ENCODE measurements at regions not wholly inside any gene's neighbourhood (a gene's known extent, or its start where the extent isn't known, plus 50 kb on each side); places are given as distances from the start of the nearest gene placed in this dataset.
A peak's percentile ranks its signal among the peaks of the same experiment; 100 is the strongest.

DNA sequence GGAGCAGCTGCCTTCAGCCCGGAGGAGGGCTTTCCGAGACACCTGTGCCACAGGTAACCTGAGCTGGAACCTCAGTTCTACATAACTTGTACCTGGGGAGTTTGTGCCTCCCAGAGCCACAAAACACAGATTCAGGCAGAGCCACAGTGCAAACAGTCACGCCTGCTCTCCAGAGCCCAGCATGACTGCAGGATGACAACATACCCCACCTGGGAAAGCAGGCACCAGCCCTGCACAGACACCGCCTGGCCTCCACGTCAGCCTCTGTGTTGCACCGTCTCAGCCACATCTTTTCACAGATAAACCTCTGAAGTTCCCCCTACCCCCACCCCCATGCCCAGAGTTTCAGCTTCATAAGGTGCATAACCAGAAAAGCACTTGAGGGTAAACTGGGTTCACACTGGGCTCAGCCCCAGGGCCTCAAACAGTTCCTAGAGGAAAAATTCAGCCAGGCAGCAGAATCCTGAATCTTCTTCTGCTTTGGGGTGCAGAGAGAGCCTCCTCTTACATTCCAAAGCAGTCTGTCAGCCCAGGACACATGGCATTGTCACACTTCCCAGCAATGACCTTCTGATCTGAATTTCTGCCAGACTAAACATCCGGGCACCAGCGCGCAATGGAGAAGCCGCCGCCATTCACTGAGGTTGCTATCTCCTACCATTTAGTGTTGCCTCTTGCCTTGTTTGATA, 229.5 kb downstream of the TOMM20 start:
- DNase-seq (ENCODE audit: low spot score in 2 of 2), result no peak
- intact Hi-C loops (cut with DNase I; ENCODE audit: low total_unique reads), result no loop called here
- H3K9me3 ChIP-seq, result no peaks in the 10 kb centered on the region

DNA sequence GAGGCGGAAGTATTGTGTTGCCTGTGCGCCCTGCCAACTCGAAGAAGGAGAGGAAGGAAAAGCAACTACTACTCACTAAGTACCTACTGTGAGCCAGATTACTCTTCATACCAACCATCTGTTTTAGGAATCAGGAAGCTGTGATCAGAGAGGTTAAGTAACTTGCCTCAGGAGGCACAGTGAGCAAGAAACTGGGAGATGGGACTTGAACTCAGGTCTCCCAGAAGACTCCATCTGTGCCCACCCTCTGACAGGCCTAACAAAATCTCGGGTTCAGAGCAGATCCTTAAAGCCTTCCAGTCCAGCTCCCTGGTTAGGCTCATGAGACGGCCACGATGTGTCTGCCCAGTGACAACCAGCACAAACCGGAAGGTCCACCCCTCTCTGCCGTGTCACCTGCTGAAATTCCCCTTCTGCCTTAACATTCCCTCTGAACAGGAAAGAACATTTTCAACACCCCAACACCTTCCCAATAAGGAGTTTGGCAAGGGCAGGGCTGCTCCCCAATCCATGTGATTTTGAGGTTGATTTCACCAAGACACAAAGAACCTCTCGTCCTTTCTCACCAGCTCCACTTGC, 230.1 kb downstream of the TOMM20 start:
- Histone ChIP-seq H3K27me3 (no peaks in the 10 kb centered on the region), H3K27ac (peak overlapping the region; percentile 57 to 72), H3K4me1 (no peaks in the 10 kb centered on the region), H3K4me3 (no peak overlapping the region), H3K36me3 (no peaks in the 10 kb centered on the region), H3K9me3 (no peaks in the 10 kb centered on the region)
- no peak for DNase-seq (ENCODE audit: low spot score in 2 of 2)
- intact Hi-C loops (cut with DNase I; ENCODE audit: low total_unique reads), result no loop called here
- TF ChIP-seq, protein P1, sequence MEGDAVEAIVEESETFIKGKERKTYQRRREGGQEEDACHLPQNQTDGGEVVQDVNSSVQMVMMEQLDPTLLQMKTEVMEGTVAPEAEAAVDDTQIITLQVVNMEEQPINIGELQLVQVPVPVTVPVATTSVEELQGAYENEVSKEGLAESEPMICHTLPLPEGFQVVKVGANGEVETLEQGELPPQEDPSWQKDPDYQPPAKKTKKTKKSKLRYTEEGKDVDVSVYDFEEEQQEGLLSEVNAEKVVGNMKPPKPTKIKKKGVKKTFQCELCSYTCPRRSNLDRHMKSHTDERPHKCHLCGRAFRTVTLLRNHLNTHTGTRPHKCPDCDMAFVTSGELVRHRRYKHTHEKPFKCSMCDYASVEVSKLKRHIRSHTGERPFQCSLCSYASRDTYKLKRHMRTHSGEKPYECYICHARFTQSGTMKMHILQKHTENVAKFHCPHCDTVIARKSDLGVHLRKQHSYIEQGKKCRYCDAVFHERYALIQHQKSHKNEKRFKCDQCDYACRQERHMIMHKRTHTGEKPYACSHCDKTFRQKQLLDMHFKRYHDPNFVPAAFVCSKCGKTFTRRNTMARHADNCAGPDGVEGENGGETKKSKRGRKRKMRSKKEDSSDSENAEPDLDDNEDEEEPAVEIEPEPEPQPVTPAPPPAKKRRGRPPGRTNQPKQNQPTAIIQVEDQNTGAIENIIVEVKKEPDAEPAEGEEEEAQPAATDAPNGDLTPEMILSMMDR (IDR thresholded peaks at IDR 0.05), result no peak
- no peak for TF ChIP-seq POLR2AphosphoS5 (IDR thresholded peaks at IDR 0.05)
- no peak for TF ChIP-seq POLR2A (IDR thresholded peaks at IDR 0.05)

More for the DNA sequence above, 229.5 kb downstream of the TOMM20 start:
- Histone ChIP-seq H3K36me3 (no peaks in the 10 kb centered on the region), H3K4me3 (no peak overlapping the region), H3K27me3 (no peaks in the 10 kb centered on the region), H3K4me1 (no peaks in the 10 kb centered on the region), H3K27ac (peak overlapping the region; percentile 57 to 72)
- TF ChIP-seq, protein P1 (IDR thresholded peaks at IDR 0.05), result no peak
- TF ChIP-seq POLR2AphosphoS5 (IDR thresholded peaks at IDR 0.05), result peak in 1 of 3 donors; percentile 18

DNA sequence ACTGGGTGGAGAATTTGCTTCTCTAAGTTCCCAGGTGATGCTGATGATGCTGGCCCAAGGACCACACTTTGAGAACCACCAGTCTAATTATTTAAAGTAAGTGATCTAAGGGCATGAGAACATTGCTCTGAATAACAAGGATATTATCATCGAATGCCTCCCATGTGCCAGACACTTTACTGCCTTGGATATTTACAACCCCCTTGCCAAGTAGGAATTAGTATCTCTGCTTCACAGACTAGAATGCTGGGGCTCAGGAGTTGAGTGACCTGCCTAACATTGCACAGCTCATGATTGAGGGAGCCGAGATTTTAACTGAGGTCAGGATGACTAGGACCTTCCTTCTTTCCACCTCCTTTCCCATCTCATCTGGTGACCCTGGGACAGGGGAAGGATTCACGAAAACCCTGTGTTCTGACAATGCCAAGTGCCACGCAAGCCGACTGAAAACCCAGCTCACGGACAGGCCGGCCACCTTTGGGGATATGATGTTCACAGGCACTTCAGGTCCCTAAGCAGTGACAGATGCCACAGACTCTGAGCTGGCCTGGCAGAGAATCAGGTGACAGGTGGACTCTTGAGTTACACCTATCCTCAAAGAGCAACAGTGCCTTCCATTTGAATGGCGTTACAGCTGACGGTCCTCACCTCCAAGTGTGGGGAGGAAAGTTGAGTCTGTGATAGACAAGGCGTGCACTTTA, 230.7 kb downstream of the TOMM20 start:
- Histone ChIP-seq H3K27ac (peak overlapping the region in 1 of 2 donors; percentile 72), H3K27me3 (no peaks in the 10 kb centered on the region), H3K36me3 (no peaks in the 10 kb centered on the region), H3K4me1 (peaks cover 0 to 3% of the 10 kb centered on the region in 2 donors), H3K9me3 (no peaks in the 10 kb centered on the region), H3K4me3 (no peak overlapping the region)
- TF ChIP-seq POLR2A (IDR thresholded peaks at IDR 0.05) (no peak), POLR2AphosphoS5 (IDR thresholded peaks at IDR 0.05) (no peak)
- TF ChIP-seq, protein P1 (IDR thresholded peaks at IDR 0.05), result no peak
- DNase-seq (ENCODE audit: low spot score in 2 of 2), result no peak
- intact Hi-C loops (cut with DNase I; ENCODE audit: low total_unique reads), result no loop called here

DNA sequence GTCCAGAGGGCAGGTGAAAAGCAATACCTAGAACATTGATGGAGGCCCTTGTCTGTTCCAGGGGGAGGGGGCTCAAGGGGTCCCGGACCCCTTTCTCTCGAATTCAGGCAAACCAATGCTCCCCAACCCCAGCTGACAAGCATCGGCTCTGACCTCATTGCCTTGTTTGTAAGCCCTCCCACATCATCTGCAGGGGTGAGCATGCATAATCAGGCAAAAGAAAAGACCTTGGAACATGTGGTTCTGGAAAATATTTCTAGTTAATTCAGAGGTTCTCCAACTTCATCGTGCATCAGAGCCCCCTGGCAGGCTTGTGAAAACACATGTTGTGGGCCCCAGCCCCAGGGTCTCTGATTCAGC, 231.3 kb downstream of the TOMM20 start:
- intact Hi-C loops (cut with DNase I; ENCODE audit: low total_unique reads), result no loop called here
- Histone ChIP-seq H3K27me3 (no peaks in the 10 kb centered on the region), H3K4me1 (peaks cover 0 to 3% of the 10 kb centered on the region in 2 donors), H3K27ac (no peak overlapping the region), H3K4me3 (no peak overlapping the region), H3K9me3 (no peaks in the 10 kb centered on the region), H3K36me3 (no peaks in the 10 kb centered on the region)
- TF ChIP-seq POLR2A (IDR thresholded peaks at IDR 0.05), result no peak
- TF ChIP-seq, protein P1 (IDR thresholded peaks at IDR 0.05), result no peak
- no peak for TF ChIP-seq POLR2AphosphoS5 (IDR thresholded peaks at IDR 0.05)
- no peak for DNase-seq (ENCODE audit: low spot score in 2 of 2)

Measured in breast epithelium (tissue), 4 donors.